ENCODE measurements at regions not wholly inside any gene's neighbourhood (a gene's known extent, or its start where the extent isn't known, plus 50 kb on each side); places are given as distances from the start of the nearest gene placed in this dataset.
"Not testable (repeated sequence)": the region's sequence is repeated elsewhere in the genome, so short reads cannot be mapped to it uniquely, and the experiment has no call there.

- DNase-seq (ENCODE audit: low spot score), result no peak
Observed at GRCh38 chr21:36591326-36591970, 107.5 kb upstream of the SIM2 start.

GRCh38 chr21:36596174-36596573 is 102.7 kb upstream of the SIM2 start:
- DNase-seq (ENCODE audit: low spot score), result no peak

GRCh38 chr21:36601362-36601761 is 97.6 kb upstream of the SIM2 start:
- no peak for DNase-seq (ENCODE audit: low spot score)

- no peak for DNase-seq (ENCODE audit: low spot score)
Observed at GRCh38 chr21:36602735-36603134, 96.2 kb upstream of the SIM2 start.

- no peak for DNase-seq (ENCODE audit: low spot score)
Observed at GRCh38 chr21:36603221-36603620, 95.7 kb upstream of the SIM2 start.

- no peak for DNase-seq (ENCODE audit: low spot score)
Observed at GRCh38 chr21:36605426-36605825, 93.5 kb upstream of the SIM2 start.

GRCh38 chr21:36606287-36606982 is 92.5 kb upstream of the SIM2 start:
- DNase-seq (ENCODE audit: low spot score), result no peak

GRCh38 chr21:36606983-36607325 is 92.0 kb upstream of the SIM2 start:
- DNase-seq (ENCODE audit: low spot score), result no peak

GRCh38 chr21:36608041-36608896 is 90.6 kb upstream of the SIM2 start:
- DNase-seq (ENCODE audit: low spot score), result no peak

- no peak for DNase-seq (ENCODE audit: low spot score)
Observed at GRCh38 chr21:36608897-36609225, 90.1 kb upstream of the SIM2 start.

GRCh38 chr21:36609654-36610053 is 89.3 kb upstream of the SIM2 start:
- no peak for DNase-seq (ENCODE audit: low spot score)

- DNase-seq (ENCODE audit: low spot score), result no peak
Observed at GRCh38 chr21:36610201-36610600, 88.7 kb upstream of the SIM2 start.

GRCh38 chr21:36610935-36611334 is 88.0 kb upstream of the SIM2 start:
- no peak for DNase-seq (ENCODE audit: low spot score)

- DNase-seq (ENCODE audit: low spot score), result no peak
Observed at GRCh38 chr21:36611379-36611778, 87.5 kb upstream of the SIM2 start.

- DNase-seq (ENCODE audit: low spot score), result no peak
Observed at GRCh38 chr21:36613059-36613458, 85.9 kb upstream of the SIM2 start.

GRCh38 chr21:36613554-36613953 is 85.4 kb upstream of the SIM2 start:
- DNase-seq (ENCODE audit: low spot score), result no peak

- DNase-seq (ENCODE audit: low spot score), result no peak
Observed at GRCh38 chr21:36615274-36615964, 83.5 kb upstream of the SIM2 start.

- DNase-seq (ENCODE audit: low spot score), result not testable (repeated sequence)
Observed at GRCh38 chr21:36616773-36617172, 82.1 kb upstream of the SIM2 start.

GRCh38 chr21:36621794-36622193 is 77.1 kb upstream of the SIM2 start:
- DNase-seq (ENCODE audit: low spot score), result not testable (repeated sequence)

GRCh38 chr21:36624105-36624504 is 74.8 kb upstream of the SIM2 start:
- DNase-seq (ENCODE audit: low spot score), result no peak

GRCh38 chr21:36626791-36627190 is 72.1 kb upstream of the SIM2 start:
- DNase-seq (ENCODE audit: low spot score), result no peak

GRCh38 chr21:36627242-36627641 is 71.7 kb upstream of the SIM2 start:
- DNase-seq (ENCODE audit: low spot score), result no peak

Measured in mesenteric fat pad (tissue), 1 donor.